ENCODE measurements at regions not wholly inside any gene's neighbourhood (a gene's known extent, or its start where the extent isn't known, plus 50 kb on each side); places are given as distances from the start of the nearest gene placed in this dataset.

GRCh38 chr9:131809941-131810344 lies 70.1 kb upstream of the RAPGEF1 start:
- ATAC-seq (no peak), DNase-seq (no peak)
- intact Hi-C loops (cut with DNase I), result no loop called here
- H3K4me1 ChIP-seq, result no peaks in the 10 kb centered on the region
- no peaks in the 10 kb centered on the region for H3K36me3 ChIP-seq
- TF ChIP-seq CTCF (IDR thresholded peaks at IDR 0.05), result no peak
- no peaks in the 10 kb centered on the region for H3K9me3 ChIP-seq
- no peak overlapping the region for H3K4me3 ChIP-seq
- no peak overlapping the region for H3K27ac ChIP-seq
- peaks cover 0 to 90% of the 10 kb centered on the region in 2 donors for H3K27me3 ChIP-seq

- ATAC-seq (no peak), DNase-seq (no peak)
- intact Hi-C loops (cut with DNase I), result no loop called here
- H3K4me1 ChIP-seq, result no peaks in the 10 kb centered on the region
- no peak for TF ChIP-seq CTCF (IDR thresholded peaks at IDR 0.05)
- H3K9me3 ChIP-seq, result no peaks in the 10 kb centered on the region
- H3K36me3 ChIP-seq, result no peaks in the 10 kb centered on the region
- H3K4me3 ChIP-seq, result no peak overlapping the region
- peaks cover 0 to 90% of the 10 kb centered on the region in 2 donors for H3K27me3 ChIP-seq
- no peak overlapping the region for H3K27ac ChIP-seq
Measured at GRCh38 chr9:131808291-131808690, 68.4 kb upstream of the RAPGEF1 start.

GRCh38 chr9:131807144-131807983 lies 67.5 kb upstream of the RAPGEF1 start:
- H3K36me3 ChIP-seq, result no peaks in the 10 kb centered on the region
- no peak for TF ChIP-seq CTCF (IDR thresholded peaks at IDR 0.05)
- intact Hi-C loops (cut with DNase I), result no loop called here
- H3K27ac ChIP-seq, result no peak overlapping the region
- no peaks in the 10 kb centered on the region for H3K9me3 ChIP-seq
- H3K27me3 ChIP-seq, result peaks cover 0 to 82% of the 10 kb centered on the region in 2 donors
- no peaks in the 10 kb centered on the region for H3K4me1 ChIP-seq
- no peak overlapping the region for H3K4me3 ChIP-seq
- ATAC-seq, result no peak
- no peak for DNase-seq

- Histone ChIP-seq H3K36me3 (no peaks in the 10 kb centered on the region), H3K27me3 (peaks cover 0 to 76% of the 10 kb centered on the region in 2 donors), H3K4me3 (no peak overlapping the region), H3K9me3 (no peaks in the 10 kb centered on the region), H3K27ac (no peak overlapping the region), H3K4me1 (no peaks in the 10 kb centered on the region)
- DNase-seq, result no peak
- no peak for ATAC-seq
- no peak for TF ChIP-seq CTCF (IDR thresholded peaks at IDR 0.05)
- intact Hi-C loops (cut with DNase I), result no loop called here
Measured at GRCh38 chr9:131805803-131806202, 65.9 kb upstream of the RAPGEF1 start.

- TF ChIP-seq CTCF (IDR thresholded peaks at IDR 0.05), result no peak
- Histone ChIP-seq H3K27me3 (peaks cover 0 to 66% of the 10 kb centered on the region in 2 donors), H3K9me3 (no peaks in the 10 kb centered on the region), H3K36me3 (no peaks in the 10 kb centered on the region), H3K4me3 (no peak overlapping the region), H3K27ac (no peak overlapping the region), H3K4me1 (no peaks in the 10 kb centered on the region)
- intact Hi-C loops (cut with DNase I), result no loop called here
- ATAC-seq (no peak), DNase-seq (no peak)
Measured at GRCh38 chr9:131804826-131805225, 65.0 kb upstream of the RAPGEF1 start.

Data from left lung (tissue), 4 donors.